ENCODE measurements at regions not wholly inside any gene's neighbourhood (a gene's known extent, or its start where the extent isn't known, plus 50 kb on each side); places are given as distances from the start of the nearest gene placed in this dataset.
"Not testable (repeated sequence)": the region's sequence is repeated elsewhere in the genome, so short reads cannot be mapped to it uniquely, and the experiment has no call there.

- DNase-seq, H3K4me1 Mint-ChIP-seq, H3K27me3 Mint-ChIP-seq, POLR2A ChIA-PET, ATAC-seq, H3K36me3 Mint-ChIP-seq, H3K9me3 Mint-ChIP-seq, H3K27ac Mint-ChIP-seq, H3K4me3 Mint-ChIP-seq: not testable (repeated sequence)
Measured at GRCh38 chr5:58161889-58162288, 298.0 kb downstream of the PLK2 start.

- no peak for ATAC-seq
- no peaks in the 10 kb centered on the region for H3K4me1 Mint-ChIP-seq
- POLR2A ChIA-PET = no interaction called here
- peaks cover 0 to 6% (median 0%) of the 10 kb centered on the region in 9 donors for H3K9me3 Mint-ChIP-seq
- H3K27ac Mint-ChIP-seq = no peak overlapping the region
- no peak for DNase-seq
- H3K4me3 Mint-ChIP-seq = no peak overlapping the region
- no peaks in the 10 kb centered on the region for H3K36me3 Mint-ChIP-seq
- H3K27me3 Mint-ChIP-seq = peaks cover 0 to 9% (median 0%) of the 10 kb centered on the region in 5 donors
Measured at GRCh38 chr5:58156973-58157701, 302.7 kb downstream of the PLK2 start.

- H3K9me3 Mint-ChIP-seq = peaks cover 0 to 10% (median 0%) of the 10 kb centered on the region in 9 donors
- POLR2A ChIA-PET = no interaction called here
- peaks cover 0 to 11% (median 0%) of the 10 kb centered on the region in 5 donors for H3K27me3 Mint-ChIP-seq
- no peak for ATAC-seq
- H3K4me1 Mint-ChIP-seq = no peaks in the 10 kb centered on the region
- H3K27ac Mint-ChIP-seq = no peak overlapping the region
- no peak for DNase-seq
- no peaks in the 10 kb centered on the region for H3K36me3 Mint-ChIP-seq
- H3K4me3 Mint-ChIP-seq = no peak overlapping the region
Measured at GRCh38 chr5:58156361-58156760, 303.5 kb downstream of the PLK2 start.

- ATAC-seq = no peak
- no peaks in the 10 kb centered on the region for H3K4me1 Mint-ChIP-seq
Measured at GRCh38 chr5:58153255-58153654, 306.6 kb downstream of the PLK2 start.

DNA sequence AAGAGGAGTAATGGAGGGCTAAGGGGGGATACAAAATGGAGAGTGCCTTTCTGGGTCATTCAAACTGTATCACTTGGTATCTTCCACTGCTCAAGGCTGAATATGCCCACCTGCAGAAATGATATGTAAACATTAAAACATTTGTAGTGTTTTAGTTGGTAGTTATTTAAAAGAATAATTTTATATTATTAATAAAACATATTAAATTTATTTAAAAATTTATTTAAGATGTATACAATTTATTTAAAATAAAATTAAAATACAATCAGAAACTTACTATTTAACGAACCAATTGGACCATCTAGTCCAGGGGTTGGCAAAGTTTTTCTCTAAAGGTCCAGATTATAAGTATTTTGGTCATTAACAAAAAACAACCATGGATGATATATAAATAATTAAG is 308.5 kb downstream of the PLK2 start:
- H3K27me3 Mint-ChIP-seq = peaks cover 0 to 15% (median 3%) of the 10 kb centered on the region in 5 donors
- ATAC-seq (no peak), DNase-seq (no peak)
- POLR2A ChIA-PET = no interaction called here
- no peaks in the 10 kb centered on the region for H3K4me1 Mint-ChIP-seq
- H3K4me3 Mint-ChIP-seq = no peak overlapping the region
- H3K27ac Mint-ChIP-seq = no peak overlapping the region
- H3K9me3 Mint-ChIP-seq = peaks cover 0 to 10% (median 0%) of the 10 kb centered on the region in 9 donors
- H3K36me3 Mint-ChIP-seq = no peaks in the 10 kb centered on the region

More at GRCh38 chr5:58153255-58153654, 306.6 kb downstream of the PLK2 start:
- H3K4me3 Mint-ChIP-seq = no peak overlapping the region
- peaks cover 0 to 10% (median 0%) of the 10 kb centered on the region in 9 donors for H3K9me3 Mint-ChIP-seq
- no peak for DNase-seq
- no peaks in the 10 kb centered on the region for H3K36me3 Mint-ChIP-seq
- POLR2A ChIA-PET = no interaction called here
- no peak overlapping the region for H3K27ac Mint-ChIP-seq
- H3K27me3 Mint-ChIP-seq = peaks cover 0 to 15% (median 5%) of the 10 kb centered on the region in 5 donors

GRCh38 chr5:58150926-58151325 is 309.0 kb downstream of the PLK2 start:
- Mint-ChIP-seq H3K4me3 (no peak overlapping the region), H3K27me3 (peaks cover 0 to 15% (median 3%) of the 10 kb centered on the region in 5 donors), H3K27ac (no peak overlapping the region), H3K36me3 (no peaks in the 10 kb centered on the region), H3K4me1 (no peaks in the 10 kb centered on the region), H3K9me3 (peaks cover 0 to 10% (median 0%) of the 10 kb centered on the region in 9 donors)
- POLR2A ChIA-PET = no interaction called here
- no peak for ATAC-seq
- no peak for DNase-seq

- no peaks in the 10 kb centered on the region for H3K36me3 Mint-ChIP-seq
- ATAC-seq (no peak), DNase-seq (no peak)
- no peak overlapping the region for H3K27ac Mint-ChIP-seq
- peaks cover 0 to 10% (median 0%) of the 10 kb centered on the region in 9 donors for H3K9me3 Mint-ChIP-seq
- peaks cover 0 to 15% (median 3%) of the 10 kb centered on the region in 5 donors for H3K27me3 Mint-ChIP-seq
- no peaks in the 10 kb centered on the region for H3K4me1 Mint-ChIP-seq
- no peak overlapping the region for H3K4me3 Mint-ChIP-seq
- POLR2A ChIA-PET = no interaction called here
Measured at GRCh38 chr5:58149746-58150145, 310.1 kb downstream of the PLK2 start.

GRCh38 chr5:58149345-58149744 is 310.5 kb downstream of the PLK2 start:
- peaks cover 0 to 15% (median 3%) of the 10 kb centered on the region in 5 donors for H3K27me3 Mint-ChIP-seq
- H3K27ac Mint-ChIP-seq = no peak overlapping the region
- no peaks in the 10 kb centered on the region for H3K36me3 Mint-ChIP-seq
- no peaks in the 10 kb centered on the region for H3K4me1 Mint-ChIP-seq
- POLR2A ChIA-PET = no interaction called here
- DNase-seq (no peak), ATAC-seq (no peak)
- H3K4me3 Mint-ChIP-seq = no peak overlapping the region
- peaks cover 0 to 10% (median 0%) of the 10 kb centered on the region in 9 donors for H3K9me3 Mint-ChIP-seq

- no peak overlapping the region for H3K4me3 Mint-ChIP-seq
- no peak overlapping the region for H3K27ac Mint-ChIP-seq
Measured at GRCh38 chr5:58148254-58148775, 311.6 kb downstream of the PLK2 start.

GRCh38 chr5:58145397-58145934 is 314.4 kb downstream of the PLK2 start:
- H3K36me3 Mint-ChIP-seq = no peaks in the 10 kb centered on the region
- H3K4me1 Mint-ChIP-seq = no peaks in the 10 kb centered on the region
- POLR2A ChIA-PET = no interaction called here
- no peak overlapping the region for H3K27ac Mint-ChIP-seq
- no peak for ATAC-seq
- H3K9me3 Mint-ChIP-seq = no peaks in the 10 kb centered on the region
- no peak for DNase-seq
- H3K4me3 Mint-ChIP-seq = no peak overlapping the region
- H3K27me3 Mint-ChIP-seq = peaks cover 0 to 8% (median 0%) of the 10 kb centered on the region in 5 donors

More at GRCh38 chr5:58148254-58148775, 311.6 kb downstream of the PLK2 start:
- peaks cover 0 to 15% (median 3%) of the 10 kb centered on the region in 5 donors for H3K27me3 Mint-ChIP-seq
- POLR2A ChIA-PET = no interaction called here
- H3K36me3 Mint-ChIP-seq = no peaks in the 10 kb centered on the region
- DNase-seq = no peak
- no peaks in the 10 kb centered on the region for H3K4me1 Mint-ChIP-seq
- H3K9me3 Mint-ChIP-seq = peaks cover 0 to 10% (median 0%) of the 10 kb centered on the region in 9 donors
- no peak for ATAC-seq

DNA sequence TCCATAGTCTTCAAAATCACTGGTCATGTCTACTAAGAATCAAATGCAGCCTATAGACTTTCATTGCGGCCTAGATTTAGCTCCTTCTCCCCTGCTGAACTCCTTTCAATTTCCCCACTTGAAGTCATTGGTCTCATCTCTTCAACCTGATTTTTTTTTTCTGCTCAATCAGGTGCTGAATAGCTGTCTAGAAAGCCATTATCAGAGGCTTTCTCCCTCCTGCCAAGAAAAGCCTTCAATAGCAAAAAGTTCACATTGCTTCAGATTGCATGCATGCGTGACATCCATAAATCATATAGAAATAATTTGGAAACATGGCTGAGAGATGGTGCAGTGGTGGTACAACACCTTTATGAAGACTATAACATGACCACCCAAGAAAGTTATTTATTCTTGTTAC is 316.2 kb downstream of the PLK2 start:
- H3K36me3 Mint-ChIP-seq = no peaks in the 10 kb centered on the region
- DNase-seq = no peak
- no peaks in the 10 kb centered on the region for H3K4me1 Mint-ChIP-seq
- no peak overlapping the region for H3K4me3 Mint-ChIP-seq
- no peak overlapping the region for H3K27ac Mint-ChIP-seq
- H3K27me3 Mint-ChIP-seq = peaks cover 0 to 6% (median 0%) of the 10 kb centered on the region in 5 donors
- POLR2A ChIA-PET = no interaction called here
- no peaks in the 10 kb centered on the region for H3K9me3 Mint-ChIP-seq
- no peak for ATAC-seq

DNA sequence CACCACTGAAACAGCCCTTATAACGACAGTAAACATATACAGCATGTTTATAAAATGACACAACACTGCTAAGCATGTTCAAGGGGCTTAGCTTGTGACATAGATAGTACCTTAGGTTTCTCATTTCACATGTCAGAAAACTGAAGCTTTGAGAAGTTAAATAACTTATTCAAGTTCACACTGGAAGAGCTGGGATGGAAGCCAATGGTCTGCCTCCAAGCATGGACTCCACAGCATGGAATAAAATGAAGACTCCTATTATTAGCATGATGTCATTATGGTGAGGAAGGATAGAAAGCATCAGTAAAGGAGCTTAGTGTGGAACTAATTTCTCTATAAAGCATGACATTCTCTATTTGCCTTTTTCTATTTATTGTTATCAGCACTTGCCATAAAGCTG is 316.7 kb downstream of the PLK2 start:
- POLR2A ChIA-PET = no interaction called here
- H3K9me3 Mint-ChIP-seq = no peaks in the 10 kb centered on the region
- H3K27me3 Mint-ChIP-seq = peaks cover 0 to 6% (median 0%) of the 10 kb centered on the region in 5 donors
- H3K36me3 Mint-ChIP-seq = no peaks in the 10 kb centered on the region
- no peak overlapping the region for H3K4me3 Mint-ChIP-seq
- ATAC-seq (no peak), DNase-seq (no peak)
- H3K4me1 Mint-ChIP-seq = no peaks in the 10 kb centered on the region
- H3K27ac Mint-ChIP-seq = no peak overlapping the region

GRCh38 chr5:58138791-58139190 is 321.1 kb downstream of the PLK2 start:
- ATAC-seq (no peak), DNase-seq (no peak)
- no peaks in the 10 kb centered on the region for H3K36me3 Mint-ChIP-seq
- peaks cover 0 to 6% (median 0%) of the 10 kb centered on the region in 5 donors for H3K27me3 Mint-ChIP-seq
- no peak overlapping the region for H3K27ac Mint-ChIP-seq
- H3K4me3 Mint-ChIP-seq = no peak overlapping the region
- POLR2A ChIA-PET = no interaction called here
- no peaks in the 10 kb centered on the region for H3K4me1 Mint-ChIP-seq
- H3K9me3 Mint-ChIP-seq = no peaks in the 10 kb centered on the region

Measured in naive thymus-derived CD8-positive, alpha-beta T cell (primary cell).